SJSA1 (cell line): ENCODE measurements at regions not wholly inside any gene's neighbourhood (a gene's known extent, or its start where the extent isn't known, plus 50 kb on each side); places are given as distances from the start of the nearest gene placed in this dataset.

Source experiments
- DNase-seq, 2 experiments: peaks; one replicate each; pipeline ENCODE4 v3.0.0-alpha.2; 2015 to 2020; ENCODE audit warnings: low spot score in 2 of 2, low read depth in 1 of 2
- H3K27ac ChIP-seq: fragments of 250-450 bp; sonication (Bioruptor Pico); 2 replicates; pipeline ENCODE4 v1.5.1; 2020; ENCODE audit warnings: mild to moderate bottlenecking, moderate library complexity
- H3K27me3 ChIP-seq: fragments of 250-450 bp; sonication (Bioruptor Pico); replicated peaks from 2 replicates; pipeline ENCODE4 v1.5.1; 2020; ENCODE audit warnings: mild to moderate bottlenecking, moderate library complexity
- H3K36me3 ChIP-seq: fragments of 250-450 bp; sonication (Bioruptor Pico); 2 replicates; pipeline ENCODE4 v1.5.1; 2020; ENCODE audit warnings: mild to moderate bottlenecking
- H3K4me1 ChIP-seq: fragments of 250-450 bp; sonication (Bioruptor Pico); replicated peaks from 2 replicates; pipeline ENCODE4 v1.6.1; 2021; ENCODE audit warnings: mild to moderate bottlenecking
- H3K4me3 ChIP-seq: fragments of 250-450 bp; sonication (Bioruptor Pico); 2 replicates; pipeline ENCODE4 v1.5.1; 2020; ENCODE audit warnings: mild to moderate bottlenecking
- H3K9me3 ChIP-seq: fragments of 250-450 bp; sonication (Bioruptor Pico); replicated peaks from 2 replicates; pipeline ENCODE4 v1.5.1; 2020; ENCODE audit warnings: mild to moderate bottlenecking

DNA sequence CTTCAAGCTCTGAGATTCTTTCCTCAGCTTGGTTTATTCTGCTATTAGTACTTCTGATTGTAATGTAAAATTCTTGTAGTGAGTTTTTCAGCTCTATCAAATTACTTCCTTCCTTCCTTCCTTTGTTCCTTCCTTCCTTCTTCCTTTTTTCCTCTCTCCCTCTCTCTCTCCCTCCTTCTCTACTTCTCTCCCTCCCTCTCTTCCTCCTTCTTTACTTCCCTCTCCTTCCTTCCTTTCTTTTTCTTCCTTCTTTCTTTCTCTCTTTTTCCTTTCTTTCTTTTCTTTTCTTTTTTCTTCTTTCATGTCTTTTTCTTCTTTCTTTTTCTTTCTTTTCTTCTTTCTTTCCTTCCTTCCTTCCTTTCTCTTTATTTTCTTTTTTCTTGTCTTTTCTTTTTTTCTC lies 565.2 kb upstream of the STXBP6 start:
- no peaks in the 10 kb centered on the region for H3K36me3 ChIP-seq
- no peaks in the 10 kb centered on the region for H3K27me3 ChIP-seq
- H3K4me3 ChIP-seq = no peak overlapping the region
- H3K9me3 ChIP-seq = no peaks in the 10 kb centered on the region
- no peak overlapping the region for H3K27ac ChIP-seq
- H3K4me1 ChIP-seq = no peaks in the 10 kb centered on the region
- no peak for DNase-seq

DNA sequence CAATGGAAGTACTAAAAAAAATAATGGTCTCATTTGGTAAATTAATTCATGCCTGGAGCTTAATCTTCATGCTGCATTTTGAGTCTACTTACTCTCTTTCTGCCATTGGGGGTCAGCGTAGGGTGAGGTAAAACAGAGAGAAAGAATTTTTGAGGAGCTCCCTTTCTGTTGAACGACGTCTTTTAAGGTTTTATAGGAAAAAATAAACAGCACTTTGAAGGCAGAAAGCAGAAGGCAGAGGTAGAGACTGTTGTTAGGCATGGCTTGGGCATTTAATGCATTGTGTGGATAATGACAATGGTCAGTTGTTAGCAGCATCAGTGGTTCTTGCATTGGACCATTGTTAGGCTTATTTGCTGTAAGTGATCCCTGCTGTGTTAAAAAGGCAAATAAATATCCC lies 557.2 kb upstream of the STXBP6 start:
- no peak for DNase-seq
- no peaks in the 10 kb centered on the region for H3K4me1 ChIP-seq
- no peak overlapping the region for H3K27ac ChIP-seq
- no peaks in the 10 kb centered on the region for H3K36me3 ChIP-seq
- no peaks in the 10 kb centered on the region for H3K27me3 ChIP-seq
- no peak overlapping the region for H3K4me3 ChIP-seq
- no peaks in the 10 kb centered on the region for H3K9me3 ChIP-seq

DNA sequence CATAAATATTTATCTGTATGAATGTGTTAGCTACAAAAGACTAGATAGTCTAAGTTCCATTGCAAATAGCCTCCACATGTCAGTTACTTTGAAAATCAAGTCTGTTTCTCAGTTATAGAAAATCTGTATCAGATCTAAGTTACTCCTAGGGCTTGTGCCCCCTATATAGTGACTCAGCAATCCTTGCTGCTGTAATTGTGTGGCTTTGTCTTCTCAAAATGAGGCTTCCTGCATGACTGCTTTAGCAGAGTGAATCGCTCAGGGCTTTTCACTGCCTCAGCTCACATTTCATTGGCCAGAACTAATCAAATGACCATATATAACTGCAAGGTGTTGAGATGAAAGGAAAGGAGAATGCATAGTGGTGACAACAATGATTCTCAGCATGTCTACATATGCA lies 552.2 kb upstream of the STXBP6 start:
- H3K27ac ChIP-seq = no peak overlapping the region
- H3K9me3 ChIP-seq = no peaks in the 10 kb centered on the region
- no peak overlapping the region for H3K4me3 ChIP-seq
- H3K27me3 ChIP-seq = no peaks in the 10 kb centered on the region
- H3K36me3 ChIP-seq = no peaks in the 10 kb centered on the region
- no peaks in the 10 kb centered on the region for H3K4me1 ChIP-seq
- DNase-seq = no peak

DNA sequence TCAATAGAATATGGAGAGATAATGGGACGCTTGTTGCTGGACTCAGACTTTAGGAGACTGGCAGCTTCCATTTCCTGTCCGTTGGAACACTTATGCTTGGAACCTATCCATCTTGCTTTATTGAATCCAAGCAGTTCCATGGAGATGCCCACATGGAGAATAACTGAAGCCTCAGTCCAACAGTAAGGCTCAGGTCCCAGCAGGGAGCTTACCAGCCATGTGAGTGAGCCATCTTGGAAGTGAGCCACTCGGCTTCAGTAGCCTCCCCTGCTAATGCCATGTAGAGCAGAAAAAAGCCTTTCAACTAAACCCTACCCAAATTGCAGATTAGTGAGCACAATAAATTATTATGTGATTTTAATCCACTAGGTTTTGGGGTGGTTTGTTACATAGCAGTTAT lies 538.8 kb upstream of the STXBP6 start:
- no peak overlapping the region for H3K4me3 ChIP-seq
- no peak overlapping the region for H3K27ac ChIP-seq

DNA sequence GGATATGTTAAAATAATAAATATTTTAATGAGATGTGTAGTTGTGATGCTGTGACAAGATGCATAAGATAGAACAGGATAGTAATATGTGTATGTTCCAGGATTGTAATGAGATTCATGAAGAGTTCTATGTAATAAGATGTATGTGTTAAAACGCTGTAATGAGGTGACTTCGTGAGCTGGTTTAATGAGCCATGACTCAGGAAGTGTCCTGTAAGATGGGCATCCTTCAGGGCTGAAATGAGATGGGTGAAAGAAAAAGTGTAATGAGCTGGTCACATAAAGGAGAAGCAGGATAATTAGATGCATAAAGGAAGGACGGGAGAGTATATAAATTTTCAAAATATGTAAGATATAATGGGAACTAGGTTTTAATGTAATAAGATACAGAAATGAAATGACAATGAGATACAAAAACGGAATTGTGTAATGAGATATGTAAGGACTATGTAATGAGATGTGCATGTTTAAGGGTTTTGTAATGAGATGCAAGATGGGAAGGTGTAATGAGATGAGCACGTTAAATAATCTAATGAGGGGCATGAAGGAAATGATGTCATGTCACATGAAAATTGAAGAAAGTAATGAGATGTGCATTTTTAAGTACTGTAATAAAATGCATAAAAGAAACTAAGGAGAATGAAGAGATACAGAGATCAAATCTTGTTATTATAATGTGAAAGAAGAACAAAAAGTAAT lies 524.8 kb upstream of the STXBP6 start:
- H3K27ac ChIP-seq = no peak overlapping the region
- DNase-seq = no peak
- H3K9me3 ChIP-seq = no peaks in the 10 kb centered on the region
- H3K36me3 ChIP-seq = no peaks in the 10 kb centered on the region
- H3K27me3 ChIP-seq = no peaks in the 10 kb centered on the region
- no peaks in the 10 kb centered on the region for H3K4me1 ChIP-seq
- H3K4me3 ChIP-seq = no peak overlapping the region

More for the DNA sequence above, 538.8 kb upstream of the STXBP6 start:
- Histone ChIP-seq H3K27me3 (no peaks in the 10 kb centered on the region), H3K36me3 (no peaks in the 10 kb centered on the region), H3K9me3 (no peaks in the 10 kb centered on the region), H3K4me1 (no peaks in the 10 kb centered on the region)
- DNase-seq = no peak

DNA sequence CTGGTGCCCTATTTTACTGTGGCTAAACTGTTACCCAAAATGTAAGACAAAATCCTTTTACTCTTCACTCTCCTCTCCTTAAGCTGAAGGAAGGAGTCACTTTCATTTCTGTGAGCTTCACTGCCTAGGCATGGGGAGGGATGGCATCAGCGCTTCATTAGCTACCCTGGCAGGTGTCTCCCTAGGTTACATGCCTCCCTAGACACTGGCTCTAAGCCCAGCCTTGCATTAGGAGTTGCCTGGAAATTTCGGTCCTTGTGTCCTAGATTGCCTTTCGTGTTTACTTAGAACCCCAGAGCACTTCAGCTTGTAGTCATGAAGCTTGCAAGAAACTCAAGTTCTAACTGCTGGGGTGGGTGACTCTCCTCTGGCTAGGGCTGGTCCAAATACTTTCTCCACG lies 520.5 kb upstream of the STXBP6 start:
- Histone ChIP-seq H3K4me3 (no peak overlapping the region), H3K36me3 (no peaks in the 10 kb centered on the region), H3K27me3 (no peaks in the 10 kb centered on the region), H3K9me3 (no peaks in the 10 kb centered on the region), H3K27ac (no peak overlapping the region), H3K4me1 (no peaks in the 10 kb centered on the region)
- DNase-seq = no peak

DNA sequence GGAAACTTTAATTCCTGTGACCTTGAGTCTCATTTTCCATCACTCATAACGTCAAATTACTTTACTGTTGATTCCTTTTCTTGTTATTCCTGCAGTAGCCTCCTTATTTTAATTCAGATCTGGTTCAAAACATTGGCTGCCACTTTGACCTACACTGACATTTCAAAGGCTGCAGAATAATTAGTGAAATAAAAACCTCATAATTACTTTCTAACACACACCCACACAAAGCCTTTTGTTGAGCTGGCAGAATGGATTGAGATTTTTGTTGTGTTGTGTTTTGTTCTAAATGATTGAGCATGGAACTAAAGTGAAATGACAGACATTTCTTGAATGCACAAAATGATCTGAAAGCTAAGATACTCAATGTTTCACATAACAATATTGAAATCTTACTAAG lies 507.5 kb upstream of the STXBP6 start:
- Histone ChIP-seq H3K27ac (no peak overlapping the region), H3K36me3 (no peaks in the 10 kb centered on the region), H3K27me3 (no peaks in the 10 kb centered on the region), H3K4me1 (no peaks in the 10 kb centered on the region), H3K4me3 (no peak overlapping the region), H3K9me3 (no peaks in the 10 kb centered on the region)
- no peak for DNase-seq

DNA sequence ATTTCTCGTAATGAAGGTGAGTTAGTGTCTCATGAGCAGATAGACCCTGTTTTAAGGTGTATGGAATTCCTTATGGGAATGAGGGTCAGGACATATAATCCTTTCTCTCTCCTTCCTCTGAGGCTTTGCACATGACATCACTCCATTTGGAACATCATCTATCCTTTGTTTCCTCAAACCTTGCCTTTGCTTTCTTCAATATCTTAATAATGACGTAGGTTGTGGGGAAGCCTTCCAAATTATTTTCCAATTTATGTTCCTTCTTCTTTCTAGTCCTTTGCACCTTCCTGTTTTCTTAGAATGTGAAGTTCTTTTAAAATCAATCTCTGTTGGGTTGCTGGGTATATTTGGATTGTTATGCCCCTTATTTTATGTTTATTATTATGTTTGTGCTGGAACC lies 502.9 kb upstream of the STXBP6 start:
- Histone ChIP-seq H3K27me3 (no peaks in the 10 kb centered on the region), H3K9me3 (no peaks in the 10 kb centered on the region), H3K4me1 (no peaks in the 10 kb centered on the region), H3K27ac (no peak overlapping the region), H3K36me3 (no peaks in the 10 kb centered on the region), H3K4me3 (no peak overlapping the region)
- no peak for DNase-seq

DNA sequence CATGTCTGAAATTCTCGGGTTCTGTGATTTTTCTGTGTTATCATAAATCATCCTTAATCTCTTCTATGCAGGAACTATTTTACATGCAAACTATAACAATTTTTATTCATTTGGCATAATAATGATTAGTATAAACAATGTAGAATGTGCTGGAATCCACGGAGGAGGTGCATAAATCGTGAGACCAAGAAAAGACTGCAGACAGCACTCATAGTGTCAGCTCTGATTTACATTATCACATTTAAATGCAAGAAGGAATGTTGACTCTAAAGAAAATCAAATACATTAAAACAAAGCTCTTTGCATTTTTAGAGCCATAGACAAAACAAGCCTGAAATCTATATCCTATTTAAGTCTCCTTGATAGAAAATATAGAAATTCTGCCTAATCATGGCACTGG lies 501.7 kb upstream of the STXBP6 start:
- no peaks in the 10 kb centered on the region for H3K27me3 ChIP-seq
- no peak overlapping the region for H3K4me3 ChIP-seq
- H3K36me3 ChIP-seq = no peaks in the 10 kb centered on the region
- DNase-seq = no peak
- no peaks in the 10 kb centered on the region for H3K9me3 ChIP-seq
- H3K4me1 ChIP-seq = no peaks in the 10 kb centered on the region
- H3K27ac ChIP-seq = no peak overlapping the region

DNA sequence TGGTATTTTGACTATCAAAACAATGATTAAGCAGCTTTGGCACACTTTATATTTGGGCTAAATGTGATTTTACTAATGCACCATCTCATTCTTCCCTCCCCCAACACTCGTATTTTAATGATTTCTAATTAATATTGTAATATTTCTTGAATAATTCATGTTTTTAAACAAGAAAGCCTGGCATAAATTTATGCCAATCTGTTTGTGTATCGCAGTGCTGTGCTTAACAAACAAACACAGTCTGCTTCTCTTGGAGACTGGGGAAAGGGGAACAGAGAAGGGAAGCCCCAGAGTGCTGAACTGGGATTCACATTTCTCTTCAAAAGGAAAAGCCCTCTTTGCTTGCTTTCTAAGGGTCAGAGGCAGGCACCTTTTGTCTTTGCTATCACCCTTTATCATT lies 496.9 kb upstream of the STXBP6 start:
- no peak overlapping the region for H3K4me3 ChIP-seq
- no peak overlapping the region for H3K27ac ChIP-seq
- no peaks in the 10 kb centered on the region for H3K4me1 ChIP-seq
- H3K27me3 ChIP-seq = no peaks in the 10 kb centered on the region
- DNase-seq = no peak
- no peaks in the 10 kb centered on the region for H3K9me3 ChIP-seq
- no peaks in the 10 kb centered on the region for H3K36me3 ChIP-seq

DNA sequence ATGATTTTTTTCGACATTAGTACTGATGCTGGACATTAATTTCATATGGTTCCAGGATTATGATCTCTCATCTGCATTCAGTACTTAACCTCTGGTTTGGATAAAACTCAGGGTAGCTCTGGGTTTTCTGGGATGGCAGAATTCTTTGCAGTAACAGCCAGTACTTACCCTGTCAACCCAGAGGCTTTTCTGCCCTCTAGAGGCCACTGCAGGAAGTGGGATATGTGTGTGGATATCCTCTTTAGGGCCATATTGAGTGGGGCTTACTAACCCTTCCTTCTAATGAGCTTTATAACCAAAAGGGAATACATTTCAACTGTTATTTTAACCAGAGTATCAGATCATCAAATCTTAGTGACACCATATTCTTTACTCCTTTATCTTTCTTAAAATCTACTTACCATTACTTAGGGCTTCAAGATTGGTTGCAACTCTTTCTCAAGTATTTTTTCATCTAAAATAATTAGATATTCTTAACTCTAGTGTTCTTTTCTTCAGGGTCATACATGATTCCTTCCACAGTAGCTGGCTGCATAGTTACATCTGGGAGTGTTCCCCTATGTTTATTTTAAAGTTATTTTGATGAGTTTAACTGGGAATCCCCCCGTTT lies 488.0 kb upstream of the STXBP6 start:
- Histone ChIP-seq H3K36me3 (no peaks in the 10 kb centered on the region), H3K9me3 (no peaks in the 10 kb centered on the region), H3K4me3 (no peak overlapping the region), H3K4me1 (no peaks in the 10 kb centered on the region), H3K27ac (no peak overlapping the region), H3K27me3 (no peaks in the 10 kb centered on the region)
- DNase-seq = peak; percentile 6 to 46

DNA sequence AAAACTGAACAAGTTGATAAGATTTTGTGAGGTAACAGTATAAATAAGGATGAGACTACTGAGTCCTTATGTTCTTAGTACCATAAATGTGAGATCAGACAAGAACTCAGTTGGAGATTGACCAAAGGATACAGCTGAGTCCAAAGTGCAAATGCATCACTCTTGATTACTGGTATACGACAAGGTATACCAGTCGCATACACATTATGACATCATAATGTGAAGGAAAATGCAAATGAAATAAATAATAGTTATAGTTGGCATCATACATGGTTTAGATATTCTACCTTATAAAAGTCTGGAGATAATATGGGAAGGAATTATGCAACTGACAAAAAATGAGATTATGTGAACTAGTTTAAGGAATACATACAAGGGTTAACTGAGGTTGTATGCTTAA lies 476.3 kb upstream of the STXBP6 start:
- no peaks in the 10 kb centered on the region for H3K4me1 ChIP-seq
- no peak overlapping the region for H3K27ac ChIP-seq
- no peak for DNase-seq
- H3K27me3 ChIP-seq = no peaks in the 10 kb centered on the region
- no peak overlapping the region for H3K4me3 ChIP-seq
- no peaks in the 10 kb centered on the region for H3K9me3 ChIP-seq
- H3K36me3 ChIP-seq = no peaks in the 10 kb centered on the region

DNA sequence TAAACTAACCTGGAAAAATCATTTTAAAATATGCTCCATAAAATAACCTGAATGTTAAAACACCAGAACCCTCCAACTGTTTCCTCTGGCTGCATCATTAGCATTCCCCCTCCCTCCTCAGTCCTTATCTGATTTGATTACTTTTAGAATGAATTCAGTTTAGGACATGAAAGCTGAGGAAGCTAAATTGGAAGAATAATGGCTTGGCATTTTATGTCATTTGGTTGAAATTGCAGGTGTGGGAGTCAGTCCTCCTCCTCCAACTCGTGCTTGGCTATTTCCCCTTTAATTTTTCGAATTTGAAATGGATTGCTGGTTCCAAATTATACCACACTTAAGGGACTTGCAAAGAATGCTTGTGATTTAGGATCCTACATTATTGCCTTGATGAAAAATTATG lies 473.0 kb upstream of the STXBP6 start:
- Histone ChIP-seq H3K27me3 (no peaks in the 10 kb centered on the region), H3K4me3 (no peak overlapping the region), H3K36me3 (no peaks in the 10 kb centered on the region), H3K27ac (no peak overlapping the region), H3K4me1 (no peaks in the 10 kb centered on the region), H3K9me3 (no peaks in the 10 kb centered on the region)
- DNase-seq = no peak

DNA sequence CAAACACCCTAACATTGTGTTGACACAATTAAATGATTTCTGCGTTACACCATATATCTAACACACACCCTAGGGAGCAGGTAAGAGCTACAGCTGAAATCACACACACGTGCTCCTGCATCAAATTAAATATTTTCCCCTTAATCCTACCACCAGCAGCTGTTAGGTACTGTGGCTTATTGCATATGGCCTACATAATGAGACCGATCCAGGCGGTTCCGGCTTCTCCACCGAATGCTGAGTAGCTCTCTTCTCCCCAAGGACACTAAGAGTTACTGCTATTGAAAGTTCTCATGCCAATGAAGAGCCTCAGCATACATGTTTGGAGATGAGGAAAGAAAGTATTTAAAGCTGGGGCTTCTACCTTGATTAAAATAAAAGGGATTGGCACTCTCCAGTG lies 472.2 kb upstream of the STXBP6 start:
- no peaks in the 10 kb centered on the region for H3K27me3 ChIP-seq
- no peaks in the 10 kb centered on the region for H3K36me3 ChIP-seq
- H3K4me1 ChIP-seq = no peaks in the 10 kb centered on the region
- no peaks in the 10 kb centered on the region for H3K9me3 ChIP-seq
- no peak overlapping the region for H3K4me3 ChIP-seq
- DNase-seq = no peak
- no peak overlapping the region for H3K27ac ChIP-seq

DNA sequence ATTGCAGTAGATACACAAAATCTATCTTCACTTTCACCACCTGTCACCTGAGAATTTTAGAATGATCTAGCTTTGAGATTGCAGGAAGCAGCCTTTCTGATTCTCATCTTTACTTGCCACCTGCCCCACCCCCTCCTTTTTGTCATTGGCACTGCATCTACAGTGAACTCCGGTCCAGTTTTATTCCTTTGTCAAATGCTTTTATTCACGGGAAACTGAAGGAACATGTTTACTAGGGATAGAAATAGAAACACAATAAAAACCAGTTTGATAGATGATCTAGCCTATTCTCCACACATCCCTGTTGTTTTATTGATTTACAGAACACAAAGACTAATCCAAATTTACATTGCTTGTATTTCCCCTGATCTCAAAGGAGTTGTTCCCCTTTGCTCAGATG lies 471.7 kb upstream of the STXBP6 start:
- Histone ChIP-seq H3K27me3 (no peaks in the 10 kb centered on the region), H3K4me3 (no peak overlapping the region), H3K27ac (no peak overlapping the region), H3K9me3 (no peaks in the 10 kb centered on the region), H3K4me1 (no peaks in the 10 kb centered on the region), H3K36me3 (no peaks in the 10 kb centered on the region)
- no peak for DNase-seq
